GM21529 (cell line): ENCODE measurements at regions not wholly inside any gene's neighbourhood (a gene's known extent, or its start where the extent isn't known, plus 50 kb on each side); places are given as distances from the start of the nearest gene placed in this dataset.
"Not testable (repeated sequence)": the region's sequence is repeated elsewhere in the genome, so short reads cannot be mapped to it uniquely, and the experiment has no call there.

Experiments
- ATAC-seq: cut with Tn5 transposase; IDR thresholded peaks from one replicate; pipeline ENCODE4 v1.9.1; 2021; ENCODE audit not compliant: unreplicated experiment

DNA sequence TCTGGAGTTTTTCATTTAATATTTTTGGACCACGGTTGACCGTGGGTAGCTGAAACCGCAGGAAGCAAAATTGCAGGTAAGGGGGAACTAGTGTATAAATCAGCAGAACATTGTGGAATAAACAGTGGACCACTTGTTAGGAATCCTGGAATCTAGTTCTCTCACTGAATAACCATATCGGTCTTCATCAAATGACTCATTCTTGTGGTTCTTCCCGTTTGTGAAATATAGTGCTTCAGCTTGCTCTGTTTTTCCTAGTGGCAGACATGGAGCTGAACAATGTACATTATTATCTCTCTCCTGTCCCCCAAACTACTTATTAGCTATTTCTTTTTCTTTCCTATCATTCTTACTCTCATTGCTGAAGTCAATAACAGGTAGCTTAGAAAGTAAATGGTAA is 61.9 kb downstream of the HSPA13 start:
- no peak for ATAC-seq

DNA sequence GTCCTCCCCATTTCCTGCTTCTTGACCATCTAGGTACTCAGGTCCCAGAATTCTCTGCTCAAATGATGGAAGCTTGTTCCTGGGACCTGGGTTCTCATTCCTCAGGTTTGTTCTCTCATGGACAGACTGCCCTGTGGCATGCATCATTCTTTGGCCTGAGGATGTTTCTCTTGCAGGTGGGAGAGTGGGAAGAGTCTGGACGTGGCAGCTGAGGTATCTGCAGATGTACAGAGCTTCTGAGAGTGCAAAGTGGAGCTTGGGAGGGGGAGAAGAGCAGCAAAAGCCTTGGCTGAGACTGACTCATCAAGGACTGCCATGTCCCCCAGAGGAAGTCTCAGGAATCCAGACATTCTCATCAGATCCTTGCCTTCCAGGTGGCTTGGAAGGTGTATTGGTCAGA is 63.1 kb downstream of the HSPA13 start:
- ATAC-seq, result no peak

DNA sequence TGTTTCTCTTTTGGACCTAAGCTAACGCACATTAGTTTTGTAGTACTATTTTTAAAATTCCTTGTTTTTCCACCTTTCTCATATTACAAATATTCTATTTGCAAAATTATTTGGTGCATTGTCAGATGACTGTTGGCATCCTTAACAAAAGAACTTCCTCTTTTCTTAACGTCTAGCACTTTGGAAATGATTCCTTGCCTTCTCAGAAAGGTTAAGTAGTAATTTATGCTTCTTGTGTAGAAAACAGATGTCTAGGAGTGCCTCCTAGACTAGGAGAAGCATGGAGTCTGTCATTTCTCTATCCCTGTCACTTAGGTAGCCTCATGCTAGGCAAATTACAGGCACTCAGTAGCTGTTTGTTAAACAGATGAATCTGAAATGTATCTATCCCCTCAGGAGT is 64.4 kb downstream of the HSPA13 start:
- ATAC-seq, result no peak

DNA sequence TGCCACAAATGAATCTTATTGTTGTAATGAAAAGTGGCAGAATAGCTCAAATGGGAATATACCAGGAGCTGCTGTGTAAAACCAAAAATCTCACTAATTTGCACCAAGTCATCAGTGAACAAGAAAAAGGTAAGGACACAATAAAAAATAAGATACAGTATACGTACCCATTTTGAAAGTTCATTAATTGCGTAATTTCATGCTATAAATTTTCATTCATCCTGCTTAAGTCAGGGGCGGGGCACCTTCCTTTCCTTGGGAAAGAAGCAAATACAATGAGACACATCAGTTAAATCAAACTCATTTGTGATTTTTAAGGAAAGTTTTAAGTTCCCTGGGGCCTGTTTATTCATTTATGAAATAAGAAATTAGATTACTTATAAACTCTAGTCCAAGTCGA is 65.4 kb downstream of the HSPA13 start:
- no peak for ATAC-seq

DNA sequence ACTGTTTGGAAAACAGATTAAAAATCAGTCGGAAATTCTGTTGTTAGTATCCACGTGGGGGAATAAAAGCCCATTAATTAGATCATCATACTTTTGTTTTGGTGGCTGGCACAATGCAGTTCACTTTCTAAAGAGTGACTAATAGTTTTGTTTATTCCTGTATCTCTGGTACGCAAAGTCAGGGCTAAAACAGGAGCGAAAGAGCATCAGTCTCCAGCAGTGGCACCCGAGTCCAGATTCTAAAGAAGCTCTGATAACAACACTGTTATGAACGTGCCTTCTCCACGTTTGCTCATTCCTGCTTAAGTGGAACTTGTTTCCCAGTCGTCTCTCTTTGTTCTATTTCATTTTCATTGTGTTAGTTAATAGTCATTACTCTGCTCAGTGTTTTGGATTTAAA is 69.6 kb downstream of the HSPA13 start:
- no peak for ATAC-seq

DNA sequence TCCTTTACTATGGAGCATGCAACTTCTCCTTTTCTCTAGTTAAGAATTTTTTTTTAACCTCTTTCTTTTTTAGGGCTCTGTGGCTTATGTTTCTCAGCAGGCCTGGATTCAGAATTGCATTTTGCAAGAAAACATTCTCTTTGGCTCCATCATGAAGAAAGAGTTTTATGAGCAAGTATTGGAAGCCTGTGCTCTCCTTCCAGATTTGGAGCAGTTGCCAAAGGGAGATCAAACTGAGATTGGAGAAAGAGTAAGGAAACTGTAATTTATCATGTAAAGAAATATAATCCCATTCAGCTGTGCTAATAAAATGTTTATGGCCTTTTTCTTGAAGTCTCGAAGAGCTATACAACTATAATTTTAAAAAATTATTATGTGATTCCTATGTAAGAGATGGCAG is 70.1 kb downstream of the HSPA13 start:
- no peak for ATAC-seq

DNA sequence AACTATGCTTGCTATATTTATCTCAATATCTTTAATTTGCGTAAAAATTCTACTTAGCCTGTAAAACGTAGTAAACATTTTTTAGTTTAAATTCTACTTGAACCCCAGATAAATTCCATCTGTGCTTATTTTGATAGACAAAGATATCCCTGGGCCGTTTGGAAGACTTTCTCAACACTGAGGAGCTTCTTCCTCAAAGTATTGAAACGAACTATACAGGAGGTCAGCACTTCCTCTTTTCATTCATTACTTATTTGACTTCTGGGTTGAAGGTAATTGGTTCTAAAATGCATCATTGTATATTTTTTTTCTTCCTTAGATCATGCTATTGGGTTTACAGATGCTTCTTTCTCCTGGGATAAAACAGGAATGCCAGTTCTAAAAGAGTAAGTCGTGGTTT is 74.7 kb downstream of the HSPA13 start:
- peak; percentile 49 for ATAC-seq

DNA sequence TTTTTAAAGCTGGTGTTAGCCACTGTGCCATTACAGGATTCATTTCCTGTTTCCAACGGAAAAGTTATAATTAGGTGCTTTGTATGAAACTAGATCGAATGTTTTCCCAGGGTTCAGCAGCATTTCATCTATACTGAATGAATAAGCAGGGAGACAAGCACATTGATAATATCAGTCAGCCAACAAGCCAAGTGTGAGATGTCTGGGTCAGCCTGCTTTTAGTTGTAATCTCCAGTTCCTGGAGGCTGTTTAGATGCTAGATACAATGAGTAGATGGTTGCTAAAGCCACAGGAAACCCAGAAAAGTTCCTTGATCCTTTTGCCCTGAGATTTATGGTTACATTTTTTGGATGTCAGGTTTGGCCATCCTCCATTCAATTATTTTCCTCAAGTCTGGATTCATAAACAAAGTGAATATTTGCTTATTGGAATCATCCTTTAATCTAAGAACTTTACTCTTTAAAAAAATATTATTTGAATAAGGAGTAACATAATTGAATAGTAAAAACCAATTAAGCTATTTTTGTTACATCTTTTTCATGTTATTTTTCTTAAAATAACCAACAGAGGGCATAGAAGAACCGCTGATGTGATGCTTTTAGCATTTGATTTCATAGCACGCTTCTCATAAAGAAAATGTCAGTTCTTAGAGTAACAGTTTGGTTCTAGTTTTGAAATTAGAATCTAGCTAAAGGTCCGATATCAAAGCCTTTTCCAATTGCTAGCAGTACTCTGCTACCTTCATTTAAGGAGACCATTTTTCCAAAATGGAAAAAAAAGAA is 76.6 kb downstream of the HSPA13 start:
- no peak for ATAC-seq

DNA sequence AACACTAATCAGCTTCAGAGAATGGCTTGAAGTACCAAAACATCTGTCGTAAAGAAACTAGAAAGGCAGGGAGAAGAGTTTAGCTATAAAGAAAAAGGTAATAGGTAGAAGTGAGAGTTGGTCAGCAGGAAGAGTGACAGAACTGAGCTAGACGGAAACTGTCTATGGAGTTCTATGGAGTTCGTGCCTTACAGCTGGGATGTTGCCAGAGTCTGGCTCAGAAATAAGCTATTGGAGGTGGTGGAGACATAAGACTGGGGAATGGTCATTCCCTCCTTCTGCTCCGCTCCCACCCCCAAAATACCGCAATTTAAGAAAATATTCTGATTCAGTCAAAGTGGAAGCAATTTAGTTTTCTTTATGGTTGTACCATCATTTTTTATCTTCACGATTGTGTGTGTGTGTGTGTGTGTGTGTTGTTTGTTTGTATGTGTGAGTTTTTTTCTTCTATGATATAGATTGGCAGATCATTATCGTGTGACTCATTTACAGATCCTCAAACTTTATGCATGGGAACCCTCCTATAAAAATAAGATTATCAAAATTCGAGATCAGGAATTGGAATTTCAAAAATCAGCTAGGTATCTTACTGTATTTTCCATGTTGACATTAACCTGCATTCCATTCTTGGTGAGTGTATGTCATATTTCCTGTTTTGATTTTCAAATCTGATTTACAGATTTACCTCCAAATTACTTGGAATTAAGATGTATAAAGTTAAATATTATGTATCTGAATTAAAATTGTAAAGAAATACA is 79.0 kb downstream of the HSPA13 start:
- no peak for ATAC-seq

DNA sequence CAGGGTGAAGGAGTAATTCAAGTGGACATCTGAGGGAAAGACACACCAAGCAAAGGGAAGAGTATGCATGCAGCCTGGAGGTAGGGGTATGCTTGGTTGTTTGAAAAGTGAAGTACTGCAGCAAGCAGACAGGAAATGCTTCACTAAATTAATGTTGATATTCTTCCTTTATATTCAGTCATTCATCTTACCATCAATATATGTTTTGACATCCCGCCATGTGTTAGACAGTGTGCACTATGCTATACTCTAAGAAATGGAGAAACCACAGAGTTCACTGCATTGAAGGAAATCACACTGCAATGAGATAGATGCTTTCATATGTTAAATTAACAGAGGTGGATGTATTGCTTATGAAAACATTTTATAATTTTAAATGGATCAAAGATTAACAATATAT is 82.9 kb downstream of the HSPA13 start:
- ATAC-seq, result no peak

DNA sequence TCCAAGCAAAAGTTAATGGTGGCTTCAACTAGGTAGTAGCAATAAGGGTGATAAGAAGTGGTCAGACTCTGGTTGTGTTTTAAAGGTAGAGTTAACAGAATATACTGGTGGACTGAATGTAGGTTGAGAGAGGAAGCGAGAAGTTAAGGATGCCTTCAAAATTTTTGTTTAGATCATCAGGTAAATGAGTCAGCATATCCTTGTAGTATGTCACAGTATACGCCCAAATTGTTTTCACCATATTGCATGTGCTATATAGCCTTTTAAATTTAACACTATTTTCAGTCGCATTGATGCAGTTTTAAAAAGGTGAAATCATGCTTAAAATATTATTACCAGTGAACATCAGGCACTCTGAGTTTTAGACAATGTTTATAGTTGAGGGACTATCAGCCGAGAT is 74.6 kb downstream of the RBM11 start:
- no peak for ATAC-seq

DNA sequence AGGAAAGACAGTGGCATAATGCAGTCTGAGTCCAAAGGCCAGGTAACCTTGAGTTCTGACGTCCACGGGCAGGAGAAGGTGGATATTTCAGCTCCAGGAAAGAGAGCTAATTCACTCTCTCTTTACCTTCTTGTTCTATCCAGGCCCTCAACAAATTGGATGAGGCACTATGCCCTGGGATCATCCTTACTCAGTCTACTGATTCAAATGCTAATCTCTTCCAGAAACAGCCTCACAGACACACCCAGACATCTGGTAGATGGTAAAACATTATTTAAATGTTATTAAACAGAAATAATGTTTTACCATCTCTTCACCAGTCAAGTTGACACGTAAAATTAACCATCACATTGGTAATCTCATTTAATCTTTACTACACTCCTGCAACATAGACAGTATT is 73.0 kb downstream of the RBM11 start:
- no peak for ATAC-seq

DNA sequence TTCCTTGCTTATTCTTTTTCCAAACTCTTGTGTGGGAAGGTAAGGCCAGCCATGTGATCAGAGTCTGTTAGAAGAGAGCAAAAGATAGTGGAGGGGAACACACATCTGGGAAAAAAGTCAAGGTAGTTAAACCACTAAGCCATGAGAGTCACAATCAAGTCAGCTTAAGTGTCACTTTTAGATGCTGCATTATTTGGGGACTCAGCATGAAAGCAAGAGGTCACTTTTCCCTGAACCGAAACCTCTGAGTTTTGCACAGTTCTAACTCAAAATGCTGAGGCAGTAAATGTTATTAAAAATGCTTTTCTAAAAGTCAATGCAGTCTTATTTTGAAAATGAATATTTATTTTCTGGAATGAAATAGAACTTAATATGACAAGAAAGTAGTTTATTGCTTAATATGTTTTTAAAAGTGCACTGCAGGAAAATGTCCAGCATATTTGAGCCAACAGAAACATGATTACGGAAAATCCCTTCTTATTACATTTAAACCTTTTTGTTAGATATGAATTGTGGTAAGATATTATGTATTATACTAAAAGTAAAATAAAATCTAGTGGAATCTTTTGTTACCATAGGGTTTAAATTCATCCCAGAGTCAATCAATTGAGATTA is 69.3 kb downstream of the RBM11 start:
- ATAC-seq, result no peak

DNA sequence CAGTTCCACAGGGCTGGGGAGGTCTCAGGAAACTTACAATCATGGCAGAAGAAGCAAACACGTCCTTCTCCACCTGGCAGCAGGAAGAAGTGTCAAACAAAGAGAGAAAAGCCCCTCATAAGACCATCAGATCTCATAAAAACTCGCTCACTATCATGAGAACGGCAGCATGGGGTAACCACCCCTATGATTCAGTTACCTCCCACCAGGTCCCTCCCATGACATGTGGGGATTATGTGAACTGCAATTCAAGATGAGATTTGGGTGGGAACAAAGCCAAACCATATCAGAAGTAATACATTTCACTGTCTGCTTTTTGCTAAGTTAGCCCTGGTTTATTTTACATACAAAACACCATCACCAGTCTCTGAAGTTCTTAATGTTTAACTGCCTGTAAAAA is 68.5 kb downstream of the RBM11 start:
- ATAC-seq, result no peak

DNA sequence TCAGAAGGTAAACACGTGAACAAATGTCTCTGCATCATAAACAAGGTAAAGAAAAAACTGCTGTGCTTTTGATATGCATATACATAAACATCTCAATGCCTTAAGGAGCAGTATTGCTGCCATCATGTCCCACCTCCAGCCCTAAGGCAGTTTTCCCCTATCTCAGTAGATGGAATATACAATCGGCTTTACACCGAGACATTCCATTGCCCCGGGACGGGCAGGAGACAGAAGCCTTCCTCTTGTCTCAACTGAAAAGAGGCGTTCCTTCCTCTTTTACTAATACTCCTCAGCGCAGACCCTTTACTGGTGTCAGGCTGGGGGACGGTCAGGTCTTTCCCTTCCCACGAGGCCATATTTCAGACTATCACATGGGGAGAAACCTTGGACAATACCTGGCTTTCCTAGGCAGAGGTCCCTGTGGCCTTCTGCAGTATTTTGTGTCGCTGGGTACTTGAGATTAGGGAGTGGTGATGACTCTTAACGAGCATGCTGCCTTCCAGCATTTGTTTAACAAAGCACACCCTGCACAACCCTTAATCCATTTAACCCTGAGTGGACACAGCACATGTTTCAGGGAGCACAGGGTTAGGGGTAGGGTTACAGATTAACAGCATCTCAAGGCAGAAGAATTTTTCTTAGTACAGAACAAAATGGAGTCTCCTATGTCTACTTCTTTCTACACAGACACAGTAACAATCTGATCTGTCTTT is 65.4 kb downstream of the RBM11 start:
- ATAC-seq, result not testable (repeated sequence)
